ENCODE measurements at regions not wholly inside any gene's neighbourhood (a gene's known extent, or its start where the extent isn't known, plus 50 kb on each side); places are given as distances from the start of the nearest gene placed in this dataset.
"Not testable (repeated sequence)": the region's sequence is repeated elsewhere in the genome, so short reads cannot be mapped to it uniquely, and the experiment has no call there.

GRCh38 chr11:110883256-110883655, 171.0 kb upstream of the ARHGAP20 start:
- no peak for FAIRE-seq
- no peak for DNase-seq (ENCODE audit: low spot score)

- no peak for FAIRE-seq
- DNase-seq (ENCODE audit: low spot score) = no peak
Observed at GRCh38 chr11:110878513-110878912, 166.3 kb upstream of the ARHGAP20 start.

GRCh38 chr11:110874437-110875030, 162.3 kb upstream of the ARHGAP20 start:
- FAIRE-seq (no peak), DNase-seq (ENCODE audit: low spot score) (no peak)

GRCh38 chr11:110873975-110874374, 161.7 kb upstream of the ARHGAP20 start:
- DNase-seq (ENCODE audit: low spot score) = no peak
- FAIRE-seq = no peak

GRCh38 chr11:110870816-110871522, 158.7 kb upstream of the ARHGAP20 start:
- no peak for DNase-seq (ENCODE audit: low spot score)
- no peak for FAIRE-seq

GRCh38 chr11:110867951-110868350, 155.7 kb upstream of the ARHGAP20 start:
- FAIRE-seq (no peak), DNase-seq (ENCODE audit: low spot score) (no peak)

- DNase-seq (ENCODE audit: low spot score) (no peak), FAIRE-seq (no peak)
Observed at GRCh38 chr11:110866081-110866480, 153.8 kb upstream of the ARHGAP20 start.

GRCh38 chr11:110862407-110862806, 150.2 kb upstream of the ARHGAP20 start:
- DNase-seq (ENCODE audit: low spot score) (no peak), FAIRE-seq (no peak)

GRCh38 chr11:110860461-110860860, 148.2 kb upstream of the ARHGAP20 start:
- no peak for DNase-seq (ENCODE audit: low spot score)
- FAIRE-seq = no peak

- DNase-seq (ENCODE audit: low spot score) (no peak), FAIRE-seq (no peak)
Observed at GRCh38 chr11:110859998-110860397, 147.8 kb upstream of the ARHGAP20 start.

- no peak for FAIRE-seq
- no peak for DNase-seq (ENCODE audit: low spot score)
Observed at GRCh38 chr11:110859240-110859840, 147.1 kb upstream of the ARHGAP20 start.

- FAIRE-seq (no peak), DNase-seq (ENCODE audit: low spot score) (no peak)
Observed at GRCh38 chr11:110858547-110858921, 146.3 kb upstream of the ARHGAP20 start.

- no peak for DNase-seq (ENCODE audit: low spot score)
- no peak for FAIRE-seq
Observed at GRCh38 chr11:110857892-110858546, 145.8 kb upstream of the ARHGAP20 start.

GRCh38 chr11:110856996-110857812, 145.0 kb upstream of the ARHGAP20 start:
- FAIRE-seq (no peak), DNase-seq (ENCODE audit: low spot score) (no peak)

GRCh38 chr11:110856340-110856739, 144.1 kb upstream of the ARHGAP20 start:
- FAIRE-seq (no peak), DNase-seq (ENCODE audit: low spot score) (no peak)

- FAIRE-seq = no peak
- DNase-seq (ENCODE audit: low spot score) = no peak
Observed at GRCh38 chr11:110855191-110855590, 143.0 kb upstream of the ARHGAP20 start.

GRCh38 chr11:110852921-110853490, 140.8 kb upstream of the ARHGAP20 start:
- no peak for DNase-seq (ENCODE audit: low spot score)
- FAIRE-seq = no peak

- FAIRE-seq = no peak
Observed at GRCh38 chr11:110850846-110851245, 138.6 kb upstream of the ARHGAP20 start.

GRCh38 chr11:110843053-110843452, 130.8 kb upstream of the ARHGAP20 start:
- not testable (repeated sequence) for DNase-seq (ENCODE audit: low spot score); FAIRE-seq

More at GRCh38 chr11:110850846-110851245, 138.6 kb upstream of the ARHGAP20 start:
- DNase-seq (ENCODE audit: low spot score) = no peak

- DNase-seq (ENCODE audit: low spot score) = no peak
- no peak for FAIRE-seq
Observed at GRCh38 chr11:110838808-110839207, 126.6 kb upstream of the ARHGAP20 start.

GRCh38 chr11:110837603-110838002, 125.4 kb upstream of the ARHGAP20 start:
- FAIRE-seq (no peak), DNase-seq (ENCODE audit: low spot score) (no peak)

Data from RCC 7860 (cell line).